ENCODE measurements at regions not wholly inside any gene's neighbourhood (a gene's known extent, or its start where the extent isn't known, plus 50 kb on each side); places are given as distances from the start of the nearest gene placed in this dataset.
"Not testable (repeated sequence)": the region's sequence is repeated elsewhere in the genome, so short reads cannot be mapped to it uniquely, and the experiment has no call there.

DNA sequence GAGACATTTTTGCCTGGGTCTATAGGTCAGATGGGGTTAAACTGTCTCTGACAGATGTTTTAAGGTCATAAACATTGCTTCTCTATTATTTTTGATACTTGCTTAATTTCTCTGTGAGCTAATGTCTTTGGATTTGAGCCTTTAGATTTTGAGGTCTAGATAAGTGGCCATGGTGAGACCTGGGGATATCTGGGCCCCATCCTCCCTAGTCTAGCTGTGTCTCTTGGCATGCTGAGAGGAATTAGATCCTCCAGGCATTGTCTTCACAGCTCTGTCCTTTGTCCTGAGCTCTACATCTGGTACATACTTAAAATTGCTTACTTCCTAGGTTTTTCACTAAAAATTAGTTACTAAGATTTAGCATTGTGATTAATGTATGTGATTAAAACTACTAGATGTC is 265.0 kb upstream of the NPSR1 start:
- no peak for DNase-seq (ENCODE audit: low read depth)

GRCh38 chr7:34396437-34397064 is 261.5 kb upstream of the NPSR1 start:
- no peak for DNase-seq (ENCODE audit: low read depth)

GRCh38 chr7:34401776-34402175 is 256.2 kb upstream of the NPSR1 start:
- no peak for DNase-seq (ENCODE audit: low read depth)

- no peak for DNase-seq (ENCODE audit: low read depth)
Measured at GRCh38 chr7:34406848-34407530, 251.0 kb upstream of the NPSR1 start.

DNA sequence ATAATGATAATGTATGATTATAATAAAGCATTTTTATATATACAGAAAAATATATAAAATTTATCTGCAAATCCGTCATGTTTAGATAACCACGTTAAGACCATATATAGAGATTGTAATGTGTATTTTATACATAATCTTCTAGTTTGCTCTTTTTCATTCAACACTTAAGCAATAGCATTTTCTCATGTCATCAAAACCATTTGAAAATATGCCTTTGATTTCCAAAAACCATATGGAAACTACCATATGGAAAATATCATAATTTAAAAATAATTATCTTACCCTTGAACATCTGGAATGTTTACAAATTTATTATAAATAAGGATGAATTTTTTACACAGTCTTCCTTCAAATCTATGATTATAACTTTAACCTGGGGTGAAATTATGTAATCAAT is 250.4 kb upstream of the NPSR1 start:
- DNase-seq (ENCODE audit: low read depth): no peak

DNA sequence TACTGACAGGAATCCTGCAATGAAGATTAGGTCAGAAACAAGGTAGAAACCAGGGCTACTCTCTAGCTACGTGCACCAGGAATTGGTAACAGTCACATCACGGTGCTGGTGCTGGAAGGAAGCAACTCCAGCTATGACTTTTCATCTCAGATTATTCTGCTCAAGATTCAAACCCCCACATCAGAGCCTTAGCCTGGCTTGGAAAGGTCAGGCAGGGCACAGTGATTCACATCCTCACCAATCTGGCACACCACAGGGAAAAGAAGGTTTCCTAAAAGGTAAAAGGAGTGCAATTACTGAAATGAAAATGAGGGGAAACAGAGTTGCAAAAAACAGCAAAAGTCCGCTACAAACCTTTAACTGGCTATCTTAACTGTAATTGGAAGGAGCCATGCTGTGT is 240.2 kb upstream of the NPSR1 start:
- no peak for DNase-seq (ENCODE audit: low read depth)

DNA sequence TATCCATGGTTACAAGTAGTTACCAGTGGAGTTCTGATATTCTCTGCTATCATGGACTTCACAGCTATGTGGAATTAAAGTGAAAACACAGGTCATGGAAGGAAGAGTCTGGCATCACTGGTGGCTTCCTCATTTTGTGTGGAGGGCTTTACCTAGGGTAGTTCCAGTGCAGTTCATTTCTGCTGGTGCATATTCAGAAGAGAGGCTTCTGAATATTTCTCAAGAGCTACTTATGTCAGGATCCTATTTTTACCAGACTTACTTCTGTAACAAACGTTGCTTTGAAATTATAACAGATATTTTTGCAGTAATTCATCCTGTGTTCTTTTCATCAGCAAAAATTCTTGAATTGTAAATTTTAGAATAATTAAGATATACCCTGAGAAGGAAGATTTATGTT is 236.5 kb upstream of the NPSR1 start:
- DNase-seq (ENCODE audit: low read depth): no peak

GRCh38 chr7:34425194-34425593 is 232.8 kb upstream of the NPSR1 start:
- DNase-seq (ENCODE audit: low read depth): no peak

GRCh38 chr7:34425631-34426384 is 232.2 kb upstream of the NPSR1 start:
- DNase-seq (ENCODE audit: low read depth): no peak

DNA sequence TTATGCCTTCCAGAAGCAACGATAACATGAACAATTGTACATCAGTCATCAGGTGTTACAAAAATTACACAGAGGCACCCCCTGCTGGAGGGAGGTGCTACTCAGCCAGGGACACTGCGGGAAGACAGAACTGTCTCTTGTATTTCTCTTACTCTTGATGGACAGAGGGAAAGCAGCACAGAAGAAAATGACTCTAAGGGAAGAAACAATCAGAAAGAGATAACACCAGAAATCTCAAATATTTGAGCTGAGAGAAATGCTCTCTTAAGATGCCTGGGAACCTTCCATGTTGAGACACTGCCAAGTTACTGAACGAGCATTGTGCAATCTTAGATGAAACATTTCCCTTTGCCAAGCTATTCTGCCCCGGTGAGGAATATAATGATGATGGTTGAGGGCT is 227.6 kb upstream of the NPSR1 start:
- DNase-seq (ENCODE audit: low read depth): no peak

GRCh38 chr7:34438436-34438835 is 219.6 kb upstream of the NPSR1 start:
- DNase-seq (ENCODE audit: low read depth): no peak

DNA sequence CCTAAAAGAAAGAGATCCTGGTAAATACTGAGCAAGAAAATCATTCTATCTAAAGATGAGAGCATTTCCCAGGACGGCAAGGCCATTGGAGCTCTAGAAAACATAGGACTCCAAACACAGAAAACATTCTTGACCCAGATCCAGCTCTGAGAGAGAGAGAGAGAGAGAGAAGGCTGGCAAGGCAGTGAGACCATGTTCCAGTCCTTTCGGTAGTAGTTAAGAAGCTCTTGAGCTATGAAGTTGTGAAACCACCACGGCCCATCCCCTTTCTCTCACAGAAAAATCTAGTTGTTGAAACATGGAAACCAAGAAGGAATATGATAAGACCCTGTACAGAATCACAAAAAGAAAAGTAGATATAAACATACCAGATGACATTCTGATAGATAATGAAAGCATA is 212.4 kb upstream of the NPSR1 start:
- no peak for DNase-seq (ENCODE audit: low read depth)

- DNase-seq (ENCODE audit: low read depth): not testable (repeated sequence)
Measured at GRCh38 chr7:34448531-34448930, 209.5 kb upstream of the NPSR1 start.

GRCh38 chr7:34449765-34450164 is 208.3 kb upstream of the NPSR1 start:
- no peak for DNase-seq (ENCODE audit: low read depth)

DNA sequence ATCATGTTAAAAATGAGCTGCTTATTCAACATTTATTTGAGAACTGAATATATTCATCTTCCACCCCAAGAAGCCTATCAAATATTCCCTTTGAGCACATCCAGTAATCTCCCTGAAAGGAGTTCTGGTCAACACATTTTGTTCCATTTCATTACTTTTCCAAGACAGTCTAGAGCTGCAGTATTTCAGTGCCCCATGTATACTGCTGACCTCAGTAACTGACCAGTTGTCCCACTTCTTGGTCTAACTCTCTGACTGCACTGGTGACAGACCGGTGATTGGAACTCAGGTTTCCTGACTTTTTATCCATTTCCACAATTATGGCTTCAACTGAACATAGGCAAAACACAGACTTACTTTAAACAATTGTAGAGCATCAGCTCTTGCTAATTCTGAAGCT is 206.8 kb upstream of the NPSR1 start:
- no peak for DNase-seq (ENCODE audit: low read depth)

DNA sequence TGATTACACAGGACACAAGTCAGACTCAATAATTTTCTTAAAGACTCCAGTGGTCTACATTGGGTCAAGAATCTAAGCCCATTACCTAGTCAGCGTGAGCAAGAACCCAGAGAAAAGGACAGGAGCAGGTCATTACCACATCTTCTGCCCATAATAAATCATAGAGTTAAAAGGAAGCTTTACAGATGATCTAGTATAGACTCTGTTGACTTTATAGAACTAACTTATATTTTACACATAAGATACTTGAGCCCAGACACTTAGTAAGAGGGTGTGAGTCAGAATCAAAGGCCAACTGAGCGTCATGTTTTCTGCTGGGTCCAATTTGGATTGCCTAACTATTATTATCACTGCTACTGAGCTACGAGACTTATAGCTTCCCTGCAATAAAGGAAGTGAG is 206.1 kb upstream of the NPSR1 start:
- no peak for DNase-seq (ENCODE audit: low read depth)

DNA sequence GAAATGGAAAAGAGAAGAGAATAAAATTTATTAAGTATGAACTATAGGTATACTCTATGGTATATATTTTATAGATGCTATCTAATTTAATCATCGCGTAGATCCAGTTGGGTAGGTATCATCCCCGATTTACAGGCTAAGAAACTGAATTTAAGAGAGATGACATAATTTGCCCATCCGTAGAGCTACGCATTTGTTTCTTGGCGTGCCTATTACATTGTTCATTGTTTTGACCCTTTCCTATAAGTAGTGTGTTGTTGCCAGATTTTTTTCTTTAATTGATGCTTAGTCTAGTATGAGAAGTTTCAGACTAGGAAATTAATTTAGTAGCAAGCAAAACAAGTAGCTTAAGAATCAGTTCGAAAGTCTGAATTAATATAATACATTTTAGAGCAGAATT is 205.7 kb upstream of the NPSR1 start:
- no peak for DNase-seq (ENCODE audit: low read depth)

DNA sequence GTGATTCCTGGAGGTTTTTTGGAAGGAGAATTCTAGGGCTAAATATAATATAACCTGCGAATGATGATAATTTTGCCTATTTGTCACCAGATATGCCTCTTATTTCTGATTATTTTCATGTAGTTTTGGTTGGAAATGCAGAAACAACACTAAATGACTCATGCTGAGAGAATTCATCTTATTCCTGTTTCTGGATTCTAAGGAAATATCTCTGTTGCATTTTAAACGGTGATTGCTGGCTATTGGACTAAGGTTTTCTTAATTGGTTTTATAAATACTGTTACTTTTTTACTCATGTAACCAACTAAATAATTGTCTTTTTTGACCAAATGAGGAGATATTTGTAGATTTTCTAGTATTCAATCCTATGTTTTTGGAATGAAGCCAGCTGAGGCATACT is 204.9 kb upstream of the NPSR1 start:
- no peak for DNase-seq (ENCODE audit: low read depth)

DNA sequence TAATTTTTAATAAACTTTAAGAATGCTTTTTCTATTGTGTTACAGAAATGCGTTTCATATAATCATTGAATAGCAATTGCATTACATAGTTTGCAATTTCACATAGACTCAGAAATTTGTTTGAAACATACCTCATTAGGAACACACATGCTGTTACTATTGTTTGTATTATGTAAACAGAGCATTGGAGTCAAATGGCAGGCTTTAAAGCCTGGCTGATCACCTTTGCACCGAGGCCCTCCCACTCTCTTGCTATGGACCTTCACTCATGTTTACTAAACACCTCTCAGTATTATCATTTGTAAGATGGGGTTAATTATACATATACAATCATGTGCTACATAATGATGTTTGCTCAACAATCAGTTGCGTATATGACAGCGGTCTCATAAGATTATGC is 203.6 kb upstream of the NPSR1 start:
- no peak for DNase-seq (ENCODE audit: low read depth)

DNA sequence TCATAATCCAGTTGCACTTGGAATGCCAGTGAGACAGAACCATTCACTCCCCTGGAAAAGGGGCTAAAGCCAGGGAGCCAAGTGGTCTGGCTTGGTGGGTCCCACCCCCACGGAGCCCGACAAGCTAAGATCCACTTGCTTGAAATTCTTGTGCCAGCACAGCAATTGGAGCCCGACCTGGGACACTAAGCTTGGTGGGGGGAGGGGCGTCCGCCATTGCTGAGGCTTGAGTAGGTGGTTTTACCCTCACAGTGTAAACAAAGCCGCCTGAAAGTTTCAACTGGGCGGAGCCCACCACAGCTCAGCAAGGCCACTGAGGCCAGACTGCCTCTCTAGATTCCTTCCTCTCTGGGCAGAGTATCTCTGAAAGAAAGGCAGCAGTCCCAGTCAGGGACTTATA is 200.7 kb upstream of the NPSR1 start:
- DNase-seq (ENCODE audit: low read depth): no peak

- no peak for DNase-seq (ENCODE audit: low read depth)
Measured at GRCh38 chr7:34463830-34464229, 194.2 kb upstream of the NPSR1 start.

GRCh38 chr7:34471844-34472243 is 186.2 kb upstream of the NPSR1 start:
- DNase-seq (ENCODE audit: low read depth): no peak

- no peak for DNase-seq (ENCODE audit: low read depth)
Measured at GRCh38 chr7:34486371-34486770, 171.6 kb upstream of the NPSR1 start.

Measured in activated T-cell treated with anti-CD3 and anti-CD28 coated beads for 1 hour (primary cell).